Retinal pigment epithelial cell (primary cell): ENCODE measurements at regions not wholly inside any gene's neighbourhood (a gene's known extent, or its start where the extent isn't known, plus 50 kb on each side); places are given as distances from the start of the nearest gene placed in this dataset.

ENCODE experiments used
- DNase-seq: peaks from one replicate; pipeline ENCODE4 v3.0.0-alpha.2; 2010; ENCODE audit warnings: low read depth
- H3K4me3 ChIP-seq: 2 replicates; pipeline ENCODE4 v1.5.1; 2011; ENCODE audit warnings: mild to moderate bottlenecking, low read length, control low read depth, moderate library complexity
- TF ChIP-seq, protein P1 (sequence below): conservative IDR thresholded peaks from 2 replicates; pipeline ENCODE4 v1.5.1; 2011; ENCODE audit warnings: low read depth, low read length, control low read depth, inconsistent platforms

DNA sequence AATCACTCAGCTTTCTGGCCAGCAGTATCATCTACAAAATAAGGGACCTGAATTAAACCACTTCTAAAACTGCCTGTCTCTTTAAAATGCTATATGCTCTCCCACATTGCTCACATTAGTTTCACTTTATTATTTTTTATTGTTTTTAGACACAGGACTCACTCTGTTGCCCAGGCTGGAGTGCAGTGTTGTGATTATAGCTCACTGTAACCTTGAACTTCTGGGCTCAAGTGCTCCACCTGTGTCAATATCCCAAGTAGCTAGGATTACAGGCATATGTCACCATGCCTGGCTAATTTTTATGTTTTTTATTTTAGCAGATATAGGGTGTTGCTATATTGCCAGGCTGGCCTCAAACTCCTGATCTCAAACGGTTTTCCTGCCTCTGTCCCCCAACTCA, 591.3 kb upstream of the ZNF804A start:
- no peak for DNase-seq
- H3K4me3 ChIP-seq, result no peak overlapping the region
- TF ChIP-seq, protein P1, sequence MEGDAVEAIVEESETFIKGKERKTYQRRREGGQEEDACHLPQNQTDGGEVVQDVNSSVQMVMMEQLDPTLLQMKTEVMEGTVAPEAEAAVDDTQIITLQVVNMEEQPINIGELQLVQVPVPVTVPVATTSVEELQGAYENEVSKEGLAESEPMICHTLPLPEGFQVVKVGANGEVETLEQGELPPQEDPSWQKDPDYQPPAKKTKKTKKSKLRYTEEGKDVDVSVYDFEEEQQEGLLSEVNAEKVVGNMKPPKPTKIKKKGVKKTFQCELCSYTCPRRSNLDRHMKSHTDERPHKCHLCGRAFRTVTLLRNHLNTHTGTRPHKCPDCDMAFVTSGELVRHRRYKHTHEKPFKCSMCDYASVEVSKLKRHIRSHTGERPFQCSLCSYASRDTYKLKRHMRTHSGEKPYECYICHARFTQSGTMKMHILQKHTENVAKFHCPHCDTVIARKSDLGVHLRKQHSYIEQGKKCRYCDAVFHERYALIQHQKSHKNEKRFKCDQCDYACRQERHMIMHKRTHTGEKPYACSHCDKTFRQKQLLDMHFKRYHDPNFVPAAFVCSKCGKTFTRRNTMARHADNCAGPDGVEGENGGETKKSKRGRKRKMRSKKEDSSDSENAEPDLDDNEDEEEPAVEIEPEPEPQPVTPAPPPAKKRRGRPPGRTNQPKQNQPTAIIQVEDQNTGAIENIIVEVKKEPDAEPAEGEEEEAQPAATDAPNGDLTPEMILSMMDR, result no peak

DNA sequence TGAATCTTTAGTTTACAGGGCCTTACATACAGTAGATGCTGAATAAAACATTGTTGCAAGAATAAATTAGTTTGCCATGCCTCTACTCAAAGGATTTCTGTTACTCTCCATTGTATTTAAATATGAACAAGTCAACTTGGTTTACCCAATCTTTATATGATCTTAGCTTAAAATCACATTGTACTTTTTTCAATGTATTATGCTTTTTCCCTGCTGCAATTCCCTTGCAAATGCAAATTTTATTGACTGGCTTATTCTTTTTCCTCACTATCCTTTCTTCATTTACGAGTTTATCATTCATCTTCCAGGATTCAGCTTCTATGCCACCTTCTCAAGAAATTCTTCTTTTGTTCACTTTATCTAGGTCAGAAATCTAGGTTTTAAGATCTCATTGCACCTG, 571.4 kb upstream of the ZNF804A start:
- no peak overlapping the region for H3K4me3 ChIP-seq
- DNase-seq, result no peak
- TF ChIP-seq, protein P1, result no peak

- no peak for DNase-seq
- no peak overlapping the region for H3K4me3 ChIP-seq
- TF ChIP-seq, protein P1, result no peak
Measured at GRCh38 chr2:184030245-184030644, 568.1 kb upstream of the ZNF804A start.

DNA sequence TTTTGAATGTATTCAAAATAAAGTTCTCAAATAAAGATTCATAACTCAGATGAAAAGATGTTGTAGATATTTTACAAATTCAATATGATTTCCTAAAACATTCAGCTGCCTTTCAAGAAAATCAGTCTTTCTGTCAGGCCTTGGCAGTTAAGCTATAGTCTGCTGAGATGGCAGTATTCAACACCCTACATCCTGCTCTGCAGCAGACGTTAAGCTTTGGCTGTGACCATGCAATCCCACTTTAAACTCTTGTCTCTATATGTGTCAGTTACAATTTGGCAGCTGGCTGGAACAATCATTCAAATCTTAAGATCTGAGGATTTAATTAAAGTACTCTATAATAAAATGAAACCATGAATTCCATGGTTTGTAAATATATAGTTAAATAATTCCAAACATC, 567.3 kb upstream of the ZNF804A start:
- no peak for DNase-seq
- TF ChIP-seq, protein P1, result no peak
- H3K4me3 ChIP-seq, result no peak overlapping the region

- H3K4me3 ChIP-seq, result no peak overlapping the region
- TF ChIP-seq, protein P1, result no peak
- DNase-seq, result peak; percentile 36
Measured at GRCh38 chr2:184031402-184032147, 566.8 kb upstream of the ZNF804A start.

DNA sequence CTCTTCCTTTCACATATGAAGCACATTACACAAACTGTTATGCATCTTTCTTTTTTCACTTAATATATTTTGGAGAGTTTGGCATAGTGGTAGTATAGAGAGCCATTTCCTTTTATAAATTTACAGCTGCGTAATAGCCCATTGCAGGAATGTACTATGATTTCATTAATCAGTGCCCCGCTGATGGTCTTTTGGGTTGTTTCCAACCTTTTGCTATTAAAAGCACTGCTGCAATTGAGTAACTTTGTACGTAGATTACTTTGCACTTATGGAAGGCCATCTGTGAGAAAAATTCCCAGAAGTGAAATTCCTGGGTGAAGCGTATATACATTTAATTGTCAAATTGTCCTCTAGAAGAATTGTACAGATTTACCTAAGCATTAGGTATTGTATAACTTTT, 565.3 kb upstream of the ZNF804A start:
- H3K4me3 ChIP-seq, result no peak overlapping the region
- TF ChIP-seq, protein P1, result no peak
- DNase-seq, result no peak

- no peak for DNase-seq
- H3K4me3 ChIP-seq, result no peak overlapping the region
- TF ChIP-seq, protein P1, result no peak
Measured at GRCh38 chr2:184037273-184037672, 561.1 kb upstream of the ZNF804A start.
